NCI-H1436 (cell line): ENCODE measurements at regions not wholly inside any gene's neighbourhood (a gene's known extent, or its start where the extent isn't known, plus 50 kb on each side); places are given as distances from the start of the nearest gene placed in this dataset.

Source experiments
- DNase-seq: peaks from one replicate; lab custom pipeline; 2025; lab: John Stamatoyannopoulos, UW

DNA sequence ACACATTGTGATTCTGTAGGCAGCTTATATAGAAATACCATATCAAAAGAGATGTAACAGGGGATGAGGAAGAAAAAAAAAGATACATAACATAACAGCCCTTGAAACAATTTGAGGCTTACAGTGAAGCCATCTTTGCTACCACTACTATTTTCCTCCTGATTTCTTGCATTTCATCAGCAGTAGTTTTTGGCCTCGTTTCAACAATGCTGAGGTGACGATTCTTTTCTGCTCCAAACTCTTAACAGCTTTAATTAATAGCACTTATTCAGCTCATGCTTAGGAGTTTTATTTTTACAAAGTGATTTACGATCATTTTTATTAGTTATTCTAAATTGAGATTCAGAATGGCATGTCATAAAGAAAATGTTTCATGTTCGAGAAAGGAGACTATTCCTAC, 163.2 kb downstream of the DCK start:
- DNase-seq = no peak

DNA sequence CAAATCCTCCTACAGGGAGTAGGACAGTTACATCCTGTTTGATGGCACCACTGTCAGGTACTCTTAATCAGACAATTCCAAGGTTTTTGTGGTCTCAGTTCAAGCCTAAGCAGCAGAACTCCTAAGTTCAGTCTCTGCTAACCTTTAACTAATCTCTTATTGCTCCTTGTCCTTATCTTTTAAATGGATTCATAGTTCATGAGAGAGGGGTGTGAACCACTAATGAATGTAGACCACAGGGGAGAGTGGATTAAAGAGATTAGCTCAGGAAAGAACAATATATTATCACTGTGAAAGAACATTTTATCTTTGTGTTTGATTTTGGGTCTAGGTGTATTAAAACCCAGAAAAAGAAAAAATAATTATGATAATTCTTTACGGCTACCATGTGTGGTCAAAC, 168.9 kb downstream of the DCK start:
- no peak for DNase-seq

DNA sequence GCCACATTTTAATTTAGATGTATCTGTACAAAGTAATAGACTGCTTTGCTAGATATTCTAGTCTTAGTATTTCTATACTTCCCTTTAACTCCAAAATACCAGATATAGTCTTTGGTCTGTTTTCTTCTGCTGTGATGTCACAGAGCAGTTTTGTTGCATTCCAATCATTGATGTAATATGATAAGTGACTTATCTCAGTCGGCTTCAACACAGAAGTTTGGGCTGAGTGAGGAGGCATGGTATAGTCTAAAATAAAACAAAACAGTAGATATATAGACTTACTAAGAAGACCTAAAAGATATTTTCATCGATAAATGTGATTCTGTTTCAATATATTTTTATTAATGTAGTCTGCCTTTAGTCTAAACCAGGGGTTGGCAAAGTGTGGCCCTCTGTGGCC, 169.9 kb downstream of the DCK start:
- no peak for DNase-seq

DNA sequence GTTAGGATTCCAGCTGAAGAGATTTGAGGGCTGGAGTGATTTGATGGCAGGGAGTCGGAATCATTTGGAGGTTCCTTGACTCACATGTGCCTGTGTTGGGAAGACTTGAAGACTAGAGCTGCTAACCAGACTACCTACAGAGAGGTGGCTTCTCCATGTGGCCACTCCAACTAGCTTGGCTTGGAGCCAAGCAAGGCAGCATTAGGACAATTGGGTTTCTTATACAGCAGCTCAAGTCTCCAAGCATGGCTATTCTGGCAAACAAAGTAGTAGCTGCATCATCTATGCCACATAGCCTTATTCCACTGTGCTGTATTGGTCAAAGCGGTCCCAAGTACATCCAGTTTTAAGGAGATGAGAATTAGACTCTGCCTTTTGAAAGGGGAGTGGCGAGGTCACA, 171.7 kb upstream of the SLC4A4 start:
- no peak for DNase-seq

DNA sequence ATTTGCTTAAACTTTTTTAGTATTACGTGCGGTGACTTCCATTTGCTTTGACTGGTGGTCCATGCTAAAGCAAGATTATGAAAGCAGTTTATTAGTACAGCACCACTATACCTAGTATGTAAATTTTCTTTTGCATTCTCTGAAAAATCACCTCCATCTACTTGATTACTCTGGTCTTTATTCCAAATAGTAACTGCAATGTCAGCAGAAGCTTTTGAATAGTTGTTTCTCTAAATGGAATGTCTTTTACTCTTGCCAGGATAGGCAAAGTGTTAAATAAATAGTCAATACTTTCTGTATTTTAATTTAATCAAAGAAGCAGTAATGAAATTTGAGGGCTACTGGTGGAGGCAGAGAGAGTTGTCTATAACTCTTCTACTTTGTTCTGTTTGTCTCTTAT, 167.2 kb upstream of the SLC4A4 start:
- DNase-seq = no peak

DNA sequence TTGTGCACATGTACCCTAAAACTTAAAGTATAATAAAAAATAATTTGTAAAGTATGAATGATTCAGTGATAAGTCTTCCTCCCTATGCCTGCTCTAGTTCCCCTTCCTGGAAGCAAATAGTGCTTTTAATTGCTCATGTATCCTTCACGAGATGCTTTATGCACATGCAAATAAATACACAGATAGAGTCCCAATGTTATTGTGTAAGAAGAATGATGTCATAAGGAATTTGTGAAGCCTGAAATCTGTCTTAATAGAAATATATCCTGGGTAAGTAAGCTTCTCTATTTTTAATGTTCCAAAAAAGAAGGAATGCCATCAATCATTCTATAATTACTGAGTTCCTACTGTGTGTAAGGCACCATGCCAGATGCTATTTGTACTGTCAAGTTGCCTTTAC, 157.5 kb upstream of the SLC4A4 start:
- DNase-seq = no peak

DNA sequence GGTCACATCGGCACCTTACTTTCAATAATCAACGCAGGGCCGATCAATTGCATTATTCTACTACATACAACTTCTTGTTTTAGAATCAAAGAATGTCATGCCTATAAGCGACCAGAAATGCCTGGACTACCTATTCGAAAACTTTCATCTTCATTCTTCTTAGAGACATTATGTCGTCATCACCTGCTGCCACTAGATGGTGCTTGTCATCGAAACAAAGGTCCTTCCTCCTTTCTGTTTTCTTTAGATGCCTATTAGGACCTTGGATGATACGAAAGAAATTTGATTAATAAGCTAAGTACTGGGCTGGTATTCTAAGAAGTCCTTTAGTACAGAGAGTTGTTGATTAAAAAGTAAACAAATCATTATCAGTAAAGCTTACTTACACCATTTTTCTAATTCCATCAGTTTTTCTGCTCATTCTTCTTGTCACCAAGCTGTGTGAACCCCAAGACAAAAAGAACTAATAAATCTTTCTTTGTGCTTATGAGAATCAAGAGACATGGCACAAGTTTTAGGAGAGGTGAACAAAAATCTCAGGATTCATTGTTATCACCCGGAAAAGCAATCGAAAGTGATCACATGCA, 154.5 kb upstream of the SLC4A4 start:
- DNase-seq = peak; percentile 13

DNA sequence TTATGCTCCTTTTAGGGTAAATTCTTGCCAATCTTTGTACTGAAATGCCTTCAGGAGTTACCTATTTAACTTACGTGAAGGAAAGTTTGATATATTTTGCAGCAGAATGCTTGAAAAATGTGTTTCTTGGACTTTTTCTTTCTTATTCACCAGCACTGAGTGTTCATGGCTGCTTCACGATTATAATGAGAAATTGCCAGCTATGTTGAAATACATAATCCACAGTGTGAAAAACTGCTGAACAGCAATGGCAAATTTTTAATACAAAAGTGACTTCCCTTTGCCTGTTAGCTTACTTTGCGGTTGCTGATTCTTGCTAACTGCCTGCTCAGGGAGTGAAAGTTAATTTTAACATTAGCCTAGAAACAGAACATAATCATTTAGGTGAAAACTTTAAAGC, 153.8 kb upstream of the SLC4A4 start:
- DNase-seq = no peak

DNA sequence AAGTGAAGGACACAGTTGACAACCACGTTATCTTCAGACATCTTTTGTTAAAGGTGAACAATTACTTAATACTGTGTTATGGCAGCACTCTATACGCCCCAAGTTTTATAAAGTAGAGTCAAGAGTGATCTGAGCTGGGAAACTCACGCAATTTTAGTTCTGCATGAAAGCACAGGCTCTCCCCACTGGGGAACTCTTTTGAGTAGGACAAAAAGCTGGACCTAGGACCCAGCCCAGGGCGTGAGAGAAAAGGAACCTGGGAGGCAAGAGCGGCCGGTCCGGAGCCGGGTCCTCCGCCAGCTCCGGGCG, 152.6 kb upstream of the SLC4A4 start:
- no peak for DNase-seq

DNA sequence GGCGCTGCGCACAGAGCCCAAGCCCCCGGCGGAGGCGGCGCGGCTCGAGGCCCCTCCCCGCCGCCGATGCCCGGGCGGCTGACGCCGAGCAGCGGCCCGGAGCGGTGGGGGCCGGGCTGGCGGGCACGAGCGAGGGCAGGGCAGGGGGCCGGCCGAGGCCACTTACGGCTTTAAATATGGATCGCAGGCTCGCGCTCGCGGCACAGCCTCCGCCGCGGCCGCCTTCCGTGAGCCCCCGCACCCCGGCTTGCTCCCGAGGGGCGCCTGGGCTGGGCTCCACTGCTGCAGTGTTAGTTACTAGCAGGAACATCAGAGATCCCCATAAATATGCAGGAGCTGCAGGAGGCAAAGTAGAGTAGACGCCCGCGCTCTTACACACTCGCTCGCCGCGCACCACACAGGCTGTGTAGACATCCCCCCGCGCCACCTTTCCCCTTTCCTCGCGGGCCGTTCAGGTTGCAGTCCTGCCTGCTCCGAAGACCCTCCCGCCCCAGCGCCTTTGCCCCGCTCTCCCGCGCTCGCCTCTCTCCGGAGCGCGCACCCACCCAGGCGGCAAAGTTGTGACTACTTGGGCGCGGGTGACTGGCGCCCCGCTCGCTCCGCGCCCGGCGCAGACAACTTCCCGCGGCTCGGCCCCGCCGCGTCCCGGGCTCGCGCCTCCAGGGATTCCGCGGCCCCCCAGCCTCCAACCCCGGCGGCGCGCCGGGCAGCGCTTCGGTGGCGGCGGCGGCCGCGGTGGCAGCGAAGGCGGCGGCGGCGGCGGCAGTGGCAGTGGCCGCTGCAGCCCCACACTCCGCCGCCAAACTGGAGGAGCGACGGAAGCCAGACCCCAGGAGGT, 152.0 kb upstream of the SLC4A4 start:
- DNase-seq = no peak

DNA sequence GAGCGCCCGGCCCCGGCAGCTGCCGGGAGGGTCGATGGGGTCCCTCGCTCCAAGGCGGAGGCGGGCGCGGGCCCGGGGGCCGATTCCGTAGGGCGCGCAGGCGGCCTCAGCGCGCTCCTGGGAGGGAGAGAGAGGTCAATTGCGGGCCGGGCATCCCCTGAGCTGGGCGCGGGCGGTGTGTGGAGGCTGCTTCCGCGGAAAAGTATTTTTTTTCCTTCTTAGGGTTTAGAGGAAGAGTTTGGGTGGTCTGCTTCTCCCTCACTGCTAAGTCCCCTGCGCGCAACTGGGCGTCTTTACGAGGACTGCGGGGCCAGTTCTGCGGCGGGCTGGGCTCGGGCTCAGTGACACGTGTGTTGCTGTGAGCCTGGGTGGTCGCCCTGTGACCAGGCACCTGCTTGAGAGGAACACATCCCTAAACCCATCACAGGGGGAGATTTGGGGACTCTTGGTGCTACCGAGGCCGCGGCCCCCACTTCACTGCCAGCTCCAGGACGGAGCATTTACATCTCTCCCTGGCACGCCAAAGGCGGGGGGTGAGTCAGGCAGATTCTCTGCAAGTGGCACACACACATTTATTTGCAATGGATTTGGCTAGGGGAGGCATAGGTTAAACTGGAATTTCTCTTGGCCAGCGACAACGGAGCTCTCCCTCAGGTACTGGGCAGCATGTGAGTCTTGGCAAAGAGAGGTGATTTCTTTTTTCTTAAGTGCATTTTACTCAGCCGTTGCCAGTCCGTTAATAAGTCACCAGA, 151.2 kb upstream of the SLC4A4 start:
- no peak for DNase-seq

DNA sequence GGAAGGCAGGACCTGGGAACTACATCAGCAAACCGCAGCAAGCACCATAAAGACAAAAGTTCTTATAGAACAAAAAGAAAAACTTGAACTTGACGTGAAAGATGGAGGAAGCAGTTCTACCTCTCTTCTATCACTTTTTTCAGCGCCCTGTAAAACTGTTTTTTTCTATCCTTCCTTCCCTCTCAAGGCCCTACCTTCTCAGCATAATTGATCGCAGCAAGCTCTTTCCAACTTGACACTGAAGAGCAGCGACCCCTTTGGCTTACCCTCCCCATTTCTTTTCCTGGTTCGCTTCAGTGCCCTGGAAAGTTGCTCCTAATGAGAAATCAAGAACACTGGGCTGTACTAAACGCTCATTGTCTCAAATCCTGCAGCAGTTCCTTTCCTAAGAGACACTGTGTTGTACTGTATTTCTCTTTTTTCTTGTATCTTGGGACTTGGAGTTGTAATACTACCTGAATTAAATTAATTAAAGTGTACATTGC, 150.6 kb upstream of the SLC4A4 start:
- DNase-seq = no peak

DNA sequence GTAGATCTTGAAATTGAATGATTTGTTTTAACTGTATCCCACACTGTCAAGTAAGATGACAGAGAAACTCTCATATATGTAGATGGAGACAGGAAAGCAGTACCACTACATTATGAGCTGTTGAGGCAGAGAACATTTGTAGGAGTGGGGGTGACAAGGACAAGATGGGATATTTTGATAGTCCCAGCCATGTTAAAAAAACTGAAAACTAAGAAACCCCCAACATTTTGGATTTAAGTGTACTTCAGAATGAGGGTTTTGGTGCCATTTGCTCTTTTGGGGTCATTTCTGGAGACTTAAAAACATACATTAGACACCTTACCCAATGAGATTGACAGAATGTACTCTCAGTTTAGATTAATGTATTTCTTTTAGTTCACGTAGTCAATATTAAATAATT, 149.9 kb upstream of the SLC4A4 start:
- no peak for DNase-seq

DNA sequence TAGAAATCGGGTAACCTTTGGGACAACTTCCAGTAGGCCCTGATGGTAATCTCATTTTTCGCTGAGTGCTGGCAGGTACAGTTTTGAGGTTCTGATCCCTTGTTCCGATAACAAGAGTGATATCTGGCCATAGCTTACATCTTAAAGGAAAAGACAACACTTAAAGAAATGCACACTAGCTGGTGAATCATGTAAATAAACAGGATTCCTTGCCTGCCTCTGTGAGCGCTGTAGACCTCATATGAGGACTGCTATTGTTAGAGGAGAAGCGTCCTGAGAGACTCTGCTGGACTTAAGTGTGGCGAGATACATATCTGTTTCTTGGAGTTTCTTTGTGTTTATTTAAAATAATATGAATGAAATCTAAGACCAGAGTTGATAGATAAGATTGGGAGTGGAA, 149.3 kb upstream of the SLC4A4 start:
- DNase-seq = no peak

DNA sequence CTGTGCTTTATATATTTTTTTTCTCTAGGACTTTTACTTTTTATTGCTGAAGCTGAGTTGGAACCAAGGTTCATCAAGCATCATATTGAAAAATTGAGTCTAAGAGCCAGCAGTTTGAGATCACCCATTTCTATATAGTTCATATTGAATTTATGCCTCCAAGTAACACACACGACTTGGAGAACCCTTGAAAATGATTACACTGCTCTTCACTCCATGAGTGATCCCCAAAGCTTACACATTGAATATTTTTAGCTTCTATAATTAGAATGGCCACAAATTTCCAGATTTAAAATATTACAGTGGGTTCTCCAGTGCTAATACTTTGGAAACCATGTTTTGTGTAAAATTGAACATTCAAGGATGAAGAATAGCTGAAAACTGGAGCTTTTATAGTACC, 144.4 kb upstream of the SLC4A4 start:
- DNase-seq = no peak

DNA sequence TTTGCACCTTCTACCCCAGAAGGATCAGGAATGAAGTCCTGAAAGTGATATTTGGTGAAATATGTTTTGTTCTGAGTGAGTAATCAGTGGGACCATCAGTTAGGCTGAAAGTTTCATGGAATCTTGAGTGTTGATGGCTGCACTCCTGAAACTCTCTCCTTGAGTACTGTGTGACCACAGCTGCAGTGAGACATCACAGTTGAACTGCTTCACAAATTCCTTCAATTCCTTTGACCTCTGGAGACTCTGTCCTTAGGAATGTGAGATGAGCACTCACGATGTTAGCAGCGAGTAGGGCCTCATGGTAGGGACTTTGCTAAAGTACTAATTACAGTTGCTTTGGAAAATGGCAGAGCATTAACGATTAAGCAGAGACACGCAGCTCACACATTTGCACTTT, 142.9 kb upstream of the SLC4A4 start:
- no peak for DNase-seq

DNA sequence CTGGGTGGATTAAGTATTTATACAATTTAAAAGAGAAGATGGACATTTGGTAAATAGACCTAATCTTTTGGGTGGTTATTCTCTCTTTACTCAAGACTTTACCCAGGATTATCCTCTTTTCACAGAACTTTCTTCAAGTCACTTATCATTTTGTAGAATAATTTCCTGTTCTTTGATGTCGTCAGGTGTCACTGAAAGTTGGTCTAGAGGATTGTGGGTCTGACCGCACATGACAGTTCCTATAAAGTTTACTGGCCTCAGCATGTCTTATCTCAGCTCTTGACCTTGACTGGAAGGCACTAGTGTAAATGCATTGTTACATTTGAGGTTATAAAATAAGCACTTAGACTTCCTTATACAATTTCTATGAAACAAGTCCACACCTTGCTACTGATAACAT, 139.9 kb upstream of the SLC4A4 start:
- no peak for DNase-seq

DNA sequence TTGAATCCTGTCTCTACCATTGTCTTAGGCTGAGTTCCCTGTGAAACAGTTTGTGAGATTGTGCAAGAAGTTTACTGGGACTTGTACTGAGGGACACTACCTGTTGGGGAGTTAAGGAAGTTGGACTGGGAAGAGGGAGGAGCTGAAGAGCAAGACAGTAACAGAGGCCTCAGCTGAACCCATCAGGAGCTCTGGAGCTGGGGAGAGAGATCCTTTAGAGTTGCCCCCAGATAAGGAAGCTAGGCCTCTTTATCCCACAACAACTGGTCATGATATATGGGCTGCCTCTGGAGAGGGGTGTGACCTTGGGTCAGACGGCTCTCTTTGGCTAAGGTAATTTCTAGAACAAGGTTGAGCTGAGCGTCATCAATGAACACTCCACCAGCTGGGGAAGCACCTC, 137.8 kb upstream of the SLC4A4 start:
- no peak for DNase-seq

DNA sequence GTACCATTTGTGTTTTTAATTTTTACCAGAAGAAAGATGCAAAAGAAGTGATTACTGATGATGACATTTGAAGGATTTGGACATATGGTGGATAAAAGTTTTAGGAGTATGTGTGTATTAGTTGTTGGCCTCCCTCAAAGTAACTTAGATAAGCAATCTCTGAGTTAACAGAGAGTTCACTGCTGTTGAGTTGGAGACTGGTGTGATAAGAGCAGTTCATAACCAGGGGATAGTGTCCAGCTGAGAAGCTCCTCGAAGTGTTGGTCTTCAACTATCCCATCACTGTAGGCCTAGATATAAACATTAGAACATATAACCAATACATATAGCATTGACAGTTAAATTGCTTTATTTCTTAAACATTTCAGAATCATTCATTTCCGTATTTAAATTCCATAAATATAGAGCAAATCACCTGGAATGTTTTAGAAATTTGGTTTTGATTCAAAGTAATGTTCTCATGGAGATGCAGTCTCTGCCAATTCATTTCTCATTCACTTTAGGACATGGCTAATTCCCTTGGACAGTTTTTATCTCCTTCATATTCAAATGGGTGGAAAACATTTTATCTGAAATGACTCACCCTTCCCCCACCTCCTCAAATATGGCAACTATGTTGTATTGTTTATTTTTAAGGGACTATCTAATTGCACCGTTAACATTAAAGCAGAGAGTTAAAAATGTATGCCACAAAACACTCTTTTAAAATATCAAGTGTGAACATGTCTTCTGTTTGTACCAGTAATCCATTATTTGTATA, 136.8 kb upstream of the SLC4A4 start:
- no peak for DNase-seq

DNA sequence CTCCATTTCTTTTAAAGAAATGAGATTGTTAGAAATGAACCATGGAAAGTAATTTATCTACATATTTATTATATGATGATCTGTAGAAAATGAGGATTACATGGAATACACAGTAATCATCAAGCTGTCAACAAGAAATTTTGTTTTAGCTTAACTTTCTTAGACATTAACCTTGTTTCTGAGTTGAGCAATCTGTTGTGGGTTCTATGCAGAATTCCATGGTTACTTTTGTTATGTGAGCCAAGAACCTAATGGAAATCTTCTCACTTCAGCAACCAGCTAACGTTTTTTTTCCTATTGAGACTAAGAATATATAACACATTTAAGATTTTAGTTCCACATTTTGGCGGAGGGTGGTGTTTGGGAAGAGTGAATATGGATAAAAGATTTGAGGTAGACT, 136.1 kb upstream of the SLC4A4 start:
- no peak for DNase-seq

DNA sequence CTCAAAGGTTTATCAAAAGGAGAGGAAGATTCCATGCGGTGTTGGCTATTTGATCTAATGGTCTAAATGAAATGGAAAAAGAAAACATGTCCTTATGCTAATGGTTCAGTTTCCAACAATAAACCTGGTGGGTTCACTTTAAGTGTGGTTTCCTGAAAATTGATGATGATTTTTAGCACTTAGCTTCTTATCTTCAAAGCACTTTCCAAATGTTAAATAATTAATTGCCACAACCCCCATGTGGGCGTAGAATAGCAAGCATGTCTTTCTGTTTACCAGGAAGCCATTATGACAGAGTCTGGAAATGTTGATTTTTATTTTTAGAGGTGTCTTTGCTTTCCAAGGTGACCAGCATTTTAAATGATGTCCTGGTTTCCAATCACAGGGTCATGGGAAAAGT, 134.8 kb upstream of the SLC4A4 start:
- no peak for DNase-seq

DNA sequence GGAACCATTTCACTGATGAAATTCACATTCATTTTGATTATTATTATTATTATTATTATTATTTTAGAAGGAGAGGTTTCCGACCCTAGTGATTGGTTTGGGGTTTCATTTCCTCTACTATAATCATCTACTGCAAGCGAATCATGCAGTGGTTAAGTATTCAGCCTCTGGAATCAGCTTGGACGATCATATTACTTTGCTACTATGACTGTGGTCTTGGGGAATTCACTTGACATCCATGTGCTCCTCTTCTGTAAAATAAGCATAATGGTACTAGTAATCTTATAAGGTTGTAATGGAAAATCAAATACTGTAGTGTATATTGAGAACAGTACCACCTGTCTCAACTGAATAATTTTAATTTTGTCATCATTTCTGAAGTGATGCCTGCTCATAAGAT, 132.1 kb upstream of the SLC4A4 start:
- DNase-seq = no peak

DNA sequence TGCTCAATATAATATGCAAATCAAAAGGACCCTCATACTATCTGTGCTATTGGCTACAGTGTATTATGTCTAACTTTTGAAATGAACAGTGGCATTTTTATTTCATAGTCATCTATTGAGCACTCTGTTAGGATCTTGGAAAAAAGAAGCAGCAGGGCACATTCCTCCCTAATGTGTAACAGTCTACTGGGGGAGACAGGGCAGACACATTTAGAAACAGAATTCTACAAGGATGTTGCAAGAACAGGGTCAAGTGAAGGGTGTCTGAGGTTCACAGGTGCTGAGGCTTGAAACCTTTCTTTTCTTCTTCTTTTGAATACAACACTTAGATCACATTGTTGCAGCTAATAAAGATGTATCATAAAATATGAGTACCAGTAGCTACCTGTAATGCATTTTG, 129.7 kb upstream of the SLC4A4 start:
- DNase-seq = no peak
